WTC11 (cell line): ENCODE measurements at regions not wholly inside any gene's neighbourhood (a gene's known extent, or its start where the extent isn't known, plus 50 kb on each side); places are given as distances from the start of the nearest gene placed in this dataset.

Experiments used
- ATAC-seq: fragments of 200-7000 bp; cut with Tn5 transposase; 2 replicates; pipeline ENCODE4 v1.10.0; 2021; ENCODE audit warnings: mild to moderate bottlenecking, moderate library complexity
- CTCF ChIA-PET: fragments of 300-600 bp; sonication (Branson Sonifier 250); formaldehyde crosslinking; loops from one replicate; lab custom pipeline; 2021; ENCODE audit warnings: antibody characterized with exemption; lab: Charles Lee
- POLR2A ChIA-PET: fragments of 350-600 bp; sonication (Branson Sonifier 250); formaldehyde crosslinking; loops from one replicate; lab custom pipeline; 2021; ENCODE audit warnings: antibody characterized with exemption; lab: Charles Lee
- DNase-seq: peaks from one replicate; pipeline ENCODE4 v3.0.0; 2021; ENCODE audit warnings: low spot score
- H3K27ac Mint-ChIP-seq: 2 replicates; pipeline ENCODE4 v1.8.0; 2021; ENCODE audit warnings: mixed read lengths
- H3K27me3 Mint-ChIP-seq: 2 replicates; pipeline ENCODE4 v1.8.0; 2021; ENCODE audit warnings: low read depth, mild to moderate bottlenecking, moderate library complexity, mixed read lengths
- H3K36me3 Mint-ChIP-seq: 2 replicates; pipeline ENCODE4 v1.8.0; 2021; ENCODE audit warnings: mixed read lengths
- H3K4me1 Mint-ChIP-seq: 2 replicates; pipeline ENCODE4 v1.8.0; 2022; ENCODE audit warnings: mixed read lengths
- H3K4me3 Mint-ChIP-seq: 2 replicates; pipeline ENCODE4 v1.8.0; 2021; ENCODE audit warnings: mild to moderate bottlenecking, moderate library complexity, mixed read lengths
- H3K9me3 Mint-ChIP-seq: 2 replicates; pipeline ENCODE4 v1.8.0; 2021; ENCODE audit warnings: mixed read lengths
- CBFB ChIP-seq: sonication (generic); formaldehyde crosslinking; IDR thresholded peaks from 2 replicates; pipeline ENCODE4 v1.8.1; 2022; ENCODE audit warnings: mild to moderate bottlenecking, low read depth, missing genetic modification reagents
- E2F4 ChIP-seq: sonication (generic); formaldehyde crosslinking; IDR thresholded peaks from 2 replicates; pipeline ENCODE4 v1.8.1; 2022; ENCODE audit warnings: low read depth, mild to moderate bottlenecking, moderate library complexity, missing genetic modification reagents, borderline replicate concordance
- ETV6 ChIP-seq: sonication (generic); formaldehyde crosslinking; IDR thresholded peaks from 2 replicates; pipeline ENCODE4 v1.8.1; 2022; ENCODE audit warnings: mild to moderate bottlenecking, missing genetic modification reagents
- FOXK1 ChIP-seq: sonication (generic); formaldehyde crosslinking; IDR thresholded peaks from 2 replicates; pipeline ENCODE4 v1.8.0; 2022; ENCODE audit warnings: mild to moderate bottlenecking, moderate library complexity, missing genetic modification reagents
- JUN ChIP-seq: sonication (generic); formaldehyde crosslinking; IDR thresholded peaks from 2 replicates; pipeline ENCODE4 v1.8.0; 2023; ENCODE audit warnings: mild to moderate bottlenecking, missing genetic modification reagents
- MLX ChIP-seq: sonication (generic); formaldehyde crosslinking; IDR thresholded peaks from 2 replicates; pipeline ENCODE4 v1.8.1; 2023; ENCODE audit warnings: mild to moderate bottlenecking, missing genetic modification reagents, moderate library complexity
- NFYB ChIP-seq: sonication (generic); formaldehyde crosslinking; conservative IDR thresholded peaks from 2 replicates; pipeline ENCODE4 v1.8.0; 2022; ENCODE audit warnings: low read depth, missing genetic modification reagents
- NR3C1 ChIP-seq: sonication (generic); formaldehyde crosslinking; conservative IDR thresholded peaks from 2 replicates; pipeline ENCODE4 v1.8.1; 2023; ENCODE audit warnings: low read depth, mild to moderate bottlenecking, missing genetic modification reagents
- SOX15 ChIP-seq: fragments of 250-450 bp; sonication (Bioruptor Pico); IDR thresholded peaks from 2 replicates; pipeline ENCODE4 v1.9.0; 2021; ENCODE audit warnings: mild to moderate bottlenecking
- TCF7 ChIP-seq: sonication (generic); formaldehyde crosslinking; IDR thresholded peaks from 2 replicates; pipeline ENCODE4 v1.8.0; 2022; ENCODE audit warnings: mild to moderate bottlenecking, low read depth, missing genetic modification reagents, moderate library complexity
- ZNF219 ChIP-seq: sonication (generic); formaldehyde crosslinking; IDR thresholded peaks from 2 replicates; pipeline ENCODE4 v1.8.0; 2023; ENCODE audit warnings: missing genetic modification reagents, mild to moderate bottlenecking, borderline replicate concordance
- ZNF396 ChIP-seq: fragments of 250-450 bp; sonication (Bioruptor Pico); IDR thresholded peaks from 2 replicates; pipeline ENCODE4 v1.8.0; 2021; ENCODE audit warnings: mild to moderate bottlenecking, moderate library complexity, borderline replicate concordance
- ZNF416 ChIP-seq: fragments of 250-450 bp; sonication (Bioruptor Pico); IDR thresholded peaks from 2 replicates; pipeline ENCODE4 v1.9.0; 2021; ENCODE audit warnings: mild to moderate bottlenecking, inconsistent platforms
- ZNF671 ChIP-seq: fragments of 250-450 bp; sonication (Bioruptor Pico); IDR thresholded peaks from 2 replicates; pipeline ENCODE4 v1.8.0; 2021; ENCODE audit warnings: mild to moderate bottlenecking
- TF ChIP-seq, protein P1 (sequence below): sonication (generic); formaldehyde crosslinking; IDR thresholded peaks from 2 replicates; pipeline ENCODE4 v1.8.0; 2023; ENCODE audit warnings: missing genetic modification reagents
- TF ChIP-seq, protein P2 (sequence below): sonication (generic); formaldehyde crosslinking; IDR thresholded peaks from 2 replicates; pipeline ENCODE4 v1.8.1; 2023; ENCODE audit warnings: mild to moderate bottlenecking, missing genetic modification reagents, borderline replicate concordance
- TF ChIP-seq, protein P3 (sequence below): sonication (generic); formaldehyde crosslinking; conservative IDR thresholded peaks from 2 replicates; pipeline ENCODE4 v1.8.1; 2022; ENCODE audit warnings: mild to moderate bottlenecking, missing genetic modification reagents
- TF ChIP-seq, protein P4 (sequence below): fragments of 250-450 bp; sonication (Bioruptor Pico); IDR thresholded peaks from 2 replicates; pipeline ENCODE4 v1.9.0; 2021; ENCODE audit warnings: moderate library complexity, mild to moderate bottlenecking, inconsistent platforms, borderline replicate concordance
- TF ChIP-seq, protein P5 (sequence below): sonication (generic); formaldehyde crosslinking; IDR thresholded peaks from 2 replicates; pipeline ENCODE4 v1.8.0; 2022; ENCODE audit warnings: mild to moderate bottlenecking, missing genetic modification reagents

GRCh38 chr18:22318745-22319407, 98.8 kb downstream of the CTAGE1 start:
- ChIA-PET CTCF (no interaction called here), POLR2A (no interaction called here)
- ATAC-seq (no peak), DNase-seq (no peak)
- Mint-ChIP-seq H3K27me3 (no peaks in the 10 kb centered on the region), H3K27ac (no peak overlapping the region), H3K36me3 (no peaks in the 10 kb centered on the region), H3K4me3 (no peak overlapping the region), H3K9me3 (no peaks in the 10 kb centered on the region), H3K4me1 (no peaks in the 10 kb centered on the region)
- TF ChIP-seq ZNF396 (CRISPR knock-in tag) = no peak
- no peak for TF ChIP-seq E2F4 (CRISPR knock-in tag)
- TF ChIP-seq, protein P1, sequence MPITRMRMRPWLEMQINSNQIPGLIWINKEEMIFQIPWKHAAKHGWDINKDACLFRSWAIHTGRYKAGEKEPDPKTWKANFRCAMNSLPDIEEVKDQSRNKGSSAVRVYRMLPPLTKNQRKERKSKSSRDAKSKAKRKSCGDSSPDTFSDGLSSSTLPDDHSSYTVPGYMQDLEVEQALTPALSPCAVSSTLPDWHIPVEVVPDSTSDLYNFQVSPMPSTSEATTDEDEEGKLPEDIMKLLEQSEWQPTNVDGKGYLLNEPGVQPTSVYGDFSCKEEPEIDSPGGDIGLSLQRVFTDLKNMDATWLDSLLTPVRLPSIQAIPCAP (CRISPR knock-in tag) = no peak
- TF ChIP-seq ZNF219 = no peak
- TF ChIP-seq ZNF416 (CRISPR knock-in tag) = no peak
- TF ChIP-seq FOXK1 = no peak
- TF ChIP-seq NR3C1 (CRISPR knock-in tag) = no peak
- TF ChIP-seq NFYB = no peak
- TF ChIP-seq, protein P2, sequence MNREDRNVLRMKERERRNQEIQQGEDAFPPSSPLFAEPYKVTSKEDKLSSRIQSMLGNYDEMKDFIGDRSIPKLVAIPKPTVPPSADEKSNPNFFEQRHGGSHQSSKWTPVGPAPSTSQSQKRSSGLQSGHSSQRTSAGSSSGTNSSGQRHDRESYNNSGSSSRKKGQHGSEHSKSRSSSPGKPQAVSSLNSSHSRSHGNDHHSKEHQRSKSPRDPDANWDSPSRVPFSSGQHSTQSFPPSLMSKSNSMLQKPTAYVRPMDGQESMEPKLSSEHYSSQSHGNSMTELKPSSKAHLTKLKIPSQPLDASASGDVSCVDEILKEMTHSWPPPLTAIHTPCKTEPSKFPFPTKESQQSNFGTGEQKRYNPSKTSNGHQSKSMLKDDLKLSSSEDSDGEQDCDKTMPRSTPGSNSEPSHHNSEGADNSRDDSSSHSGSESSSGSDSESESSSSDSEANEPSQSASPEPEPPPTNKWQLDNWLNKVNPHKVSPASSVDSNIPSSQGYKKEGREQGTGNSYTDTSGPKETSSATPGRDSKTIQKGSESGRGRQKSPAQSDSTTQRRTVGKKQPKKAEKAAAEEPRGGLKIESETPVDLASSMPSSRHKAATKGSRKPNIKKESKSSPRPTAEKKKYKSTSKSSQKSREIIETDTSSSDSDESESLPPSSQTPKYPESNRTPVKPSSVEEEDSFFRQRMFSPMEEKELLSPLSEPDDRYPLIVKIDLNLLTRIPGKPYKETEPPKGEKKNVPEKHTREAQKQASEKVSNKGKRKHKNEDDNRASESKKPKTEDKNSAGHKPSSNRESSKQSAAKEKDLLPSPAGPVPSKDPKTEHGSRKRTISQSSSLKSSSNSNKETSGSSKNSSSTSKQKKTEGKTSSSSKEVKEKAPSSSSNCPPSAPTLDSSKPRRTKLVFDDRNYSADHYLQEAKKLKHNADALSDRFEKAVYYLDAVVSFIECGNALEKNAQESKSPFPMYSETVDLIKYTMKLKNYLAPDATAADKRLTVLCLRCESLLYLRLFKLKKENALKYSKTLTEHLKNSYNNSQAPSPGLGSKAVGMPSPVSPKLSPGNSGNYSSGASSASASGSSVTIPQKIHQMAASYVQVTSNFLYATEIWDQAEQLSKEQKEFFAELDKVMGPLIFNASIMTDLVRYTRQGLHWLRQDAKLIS (CRISPR knock-in tag) = no peak
- TF ChIP-seq ZNF671 (CRISPR knock-in tag) = no peak
- TF ChIP-seq, protein P3, sequence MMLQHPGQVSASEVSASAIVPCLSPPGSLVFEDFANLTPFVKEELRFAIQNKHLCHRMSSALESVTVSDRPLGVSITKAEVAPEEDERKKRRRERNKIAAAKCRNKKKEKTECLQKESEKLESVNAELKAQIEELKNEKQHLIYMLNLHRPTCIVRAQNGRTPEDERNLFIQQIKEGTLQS (CRISPR knock-in tag) = no peak
- no peak for TF ChIP-seq MLX (CRISPR knock-in tag)

DNA sequence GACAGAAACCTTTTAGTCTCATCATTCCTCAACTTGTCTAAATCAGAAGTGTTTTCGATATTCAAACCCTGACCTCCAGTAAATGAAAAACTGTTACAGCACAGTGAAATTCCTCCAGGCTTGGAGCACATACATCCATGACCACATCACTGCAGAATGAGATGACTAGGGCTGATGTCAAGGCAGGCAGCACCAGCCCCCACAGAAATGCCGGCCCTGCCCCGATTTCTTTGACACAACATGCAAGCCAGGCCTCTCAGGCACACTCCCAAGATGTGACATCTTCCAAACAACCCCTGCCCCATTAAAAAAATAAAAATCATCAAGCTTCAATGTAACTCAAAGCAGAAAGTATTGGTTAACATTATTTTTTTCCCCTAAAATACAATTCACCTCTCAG, 103.3 kb downstream of the CTAGE1 start:
- ATAC-seq (no peak), DNase-seq (no peak)
- no peak overlapping the region for H3K4me3 Mint-ChIP-seq
- peaks cover 5% of the 10 kb centered on the region; the same call in 1 of the 2 replicates for H3K9me3 Mint-ChIP-seq
- POLR2A ChIA-PET = no interaction called here
- no peaks in the 10 kb centered on the region for H3K36me3 Mint-ChIP-seq
- TF ChIP-seq, protein P3 (CRISPR knock-in tag) = no peak
- TF ChIP-seq TCF7 (CRISPR knock-in tag) = no peak
- no peak for TF ChIP-seq ZNF671 (CRISPR knock-in tag)
- TF ChIP-seq ETV6 (CRISPR knock-in tag) = no peak
- TF ChIP-seq CBFB (CRISPR knock-in tag) = no peak
- TF ChIP-seq, protein P4, sequence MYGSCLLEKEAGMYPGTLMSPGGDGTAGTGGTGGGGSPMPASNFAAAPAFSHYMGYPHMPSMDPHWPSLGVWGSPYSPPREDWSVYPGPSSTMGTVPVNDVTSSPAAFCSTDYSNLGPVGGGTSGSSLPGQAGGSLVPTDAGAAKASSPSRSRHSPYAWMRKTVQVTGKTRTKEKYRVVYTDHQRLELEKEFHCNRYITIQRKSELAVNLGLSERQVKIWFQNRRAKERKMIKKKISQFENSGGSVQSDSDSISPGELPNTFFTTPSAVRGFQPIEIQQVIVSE (CRISPR knock-in tag) = no peak
- no peak for TF ChIP-seq JUN (CRISPR knock-in tag)
- TF ChIP-seq, protein P5, sequence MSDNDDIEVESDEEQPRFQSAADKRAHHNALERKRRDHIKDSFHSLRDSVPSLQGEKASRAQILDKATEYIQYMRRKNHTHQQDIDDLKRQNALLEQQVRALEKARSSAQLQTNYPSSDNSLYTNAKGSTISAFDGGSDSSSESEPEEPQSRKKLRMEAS = no peak
- no peak for TF ChIP-seq SOX15 (CRISPR knock-in tag)
- TF ChIP-seq, protein P1 (CRISPR knock-in tag) = no peak
- H3K27me3 Mint-ChIP-seq = no peaks in the 10 kb centered on the region
- no peak overlapping the region for H3K27ac Mint-ChIP-seq
- no peaks in the 10 kb centered on the region for H3K4me1 Mint-ChIP-seq
- CTCF ChIA-PET = no interaction called here
